IPS-18c (cell line): ENCODE measurements at regions not wholly inside any gene's neighbourhood (a gene's known extent, or its start where the extent isn't known, plus 50 kb on each side); places are given as distances from the start of the nearest gene placed in this dataset.
"Not testable (repeated sequence)": the region's sequence is repeated elsewhere in the genome, so short reads cannot be mapped to it uniquely, and the experiment has no call there.

Source experiments
- H3K4me3 ChIP-seq: 2 replicates; pipeline ENCODE4 v1.7.0; 2013; ENCODE audit warnings: low read depth, mild to moderate bottlenecking, low read length, moderate library complexity; ENCODE audit not compliant: insufficient read depth
- H3K9me3 ChIP-seq: one replicate; pipeline ENCODE4 v1.6.1; 2013; ENCODE audit warnings: mild to moderate bottlenecking, low read length, moderate library complexity; ENCODE audit not compliant: control insufficient read depth, insufficient read depth

- H3K4me3 ChIP-seq = no peak overlapping the region
Observed at GRCh38 chr9:15059003-15059402, 148.8 kb upstream of the FREM1 start.

GRCh38 chr9:15058236-15058635 lies 148.0 kb upstream of the FREM1 start:
- Histone ChIP-seq H3K4me3 (no peak overlapping the region), H3K9me3 (no peaks in the 10 kb centered on the region)

More at GRCh38 chr9:15059003-15059402, 148.8 kb upstream of the FREM1 start:
- H3K9me3 ChIP-seq = no peaks in the 10 kb centered on the region

- not testable (repeated sequence) for H3K9me3 ChIP-seq, H3K4me3 ChIP-seq
Observed at GRCh38 chr9:15055284-15055683, 145.1 kb upstream of the FREM1 start.

GRCh38 chr9:15048772-15049171 lies 138.5 kb upstream of the FREM1 start:
- Histone ChIP-seq H3K4me3 (no peak overlapping the region), H3K9me3 (no peaks in the 10 kb centered on the region)

- H3K9me3 ChIP-seq = no peaks in the 10 kb centered on the region
- H3K4me3 ChIP-seq = no peak overlapping the region
Observed at GRCh38 chr9:15047028-15047551, 136.9 kb upstream of the FREM1 start.

- Histone ChIP-seq H3K4me3 (no peak overlapping the region), H3K9me3 (no peaks in the 10 kb centered on the region)
Observed at GRCh38 chr9:15033316-15033715, 123.1 kb upstream of the FREM1 start.

GRCh38 chr9:15032860-15033259 lies 122.6 kb upstream of the FREM1 start:
- H3K4me3 ChIP-seq = no peak overlapping the region
- no peaks in the 10 kb centered on the region for H3K9me3 ChIP-seq

- Histone ChIP-seq H3K9me3 (no peaks in the 10 kb centered on the region), H3K4me3 (no peak overlapping the region)
Observed at GRCh38 chr9:15021146-15021545, 110.9 kb upstream of the FREM1 start.

- Histone ChIP-seq H3K4me3 (no peak overlapping the region), H3K9me3 (no peaks in the 10 kb centered on the region)
Observed at GRCh38 chr9:15018096-15018637, 107.9 kb upstream of the FREM1 start.

- no peaks in the 10 kb centered on the region for H3K9me3 ChIP-seq
- H3K4me3 ChIP-seq = no peak overlapping the region
Observed at GRCh38 chr9:15010581-15010980, 100.4 kb upstream of the FREM1 start.

- no peak overlapping the region for H3K4me3 ChIP-seq
- no peaks in the 10 kb centered on the region for H3K9me3 ChIP-seq
Observed at GRCh38 chr9:15007698-15008097, 97.5 kb upstream of the FREM1 start.

GRCh38 chr9:14994738-14995137 lies 84.5 kb upstream of the FREM1 start:
- Histone ChIP-seq H3K4me3 (no peak overlapping the region), H3K9me3 (no peaks in the 10 kb centered on the region)

- no peaks in the 10 kb centered on the region for H3K9me3 ChIP-seq
- H3K4me3 ChIP-seq = peak overlapping the region; percentile 65; the same call in 1 of the 2 replicates
Observed at GRCh38 chr9:14993901-14994554, 83.8 kb upstream of the FREM1 start.

GRCh38 chr9:14993061-14993800 lies 83.0 kb upstream of the FREM1 start:
- no peaks in the 10 kb centered on the region for H3K9me3 ChIP-seq
- H3K4me3 ChIP-seq = peak overlapping the region; percentile 65

- peak overlapping the region; percentile 39; the same call in 1 of the 2 replicates for H3K4me3 ChIP-seq
Observed at GRCh38 chr9:14992516-14992915, 82.3 kb upstream of the FREM1 start.

GRCh38 chr9:14992081-14992480 lies 81.9 kb upstream of the FREM1 start:
- Histone ChIP-seq H3K4me3 (no peak overlapping the region), H3K9me3 (no peaks in the 10 kb centered on the region)

More at GRCh38 chr9:14992516-14992915, 82.3 kb upstream of the FREM1 start:
- no peaks in the 10 kb centered on the region for H3K9me3 ChIP-seq

GRCh38 chr9:14990647-14991046 lies 80.4 kb upstream of the FREM1 start:
- not testable (repeated sequence) for H3K9me3 ChIP-seq, H3K4me3 ChIP-seq

- Histone ChIP-seq H3K4me3 (no peak overlapping the region), H3K9me3 (no peaks in the 10 kb centered on the region)
Observed at GRCh38 chr9:14989811-14990210, 79.6 kb upstream of the FREM1 start.
